Lower leg skin (tissue), 3 donors: ENCODE measurements at regions not wholly inside any gene's neighbourhood (a gene's known extent, or its start where the extent isn't known, plus 50 kb on each side); places are given as distances from the start of the nearest gene placed in this dataset.

ENCODE experiments used
- CTCF ChIP-seq, 3 donors: fragments of 450-650 bp; IDR thresholded peaks; one replicate each; pipeline ENCODE4 v1.5.1; 2016; ENCODE audit warnings: antibody characterized with exemption in 3 of 3, mild to moderate bottlenecking in 3 of 3, moderate library complexity in 2 of 3
- POLR2A ChIP-seq, 2 donors: fragments of 450-650 bp; IDR thresholded peaks; one replicate each; pipeline ENCODE4 v1.6.1; 2016 to 2017; ENCODE audit warnings: antibody characterized with exemption in 2 of 2, mild to moderate bottlenecking in 1 of 2, moderate library complexity in 1 of 2

GRCh38 chr4:26207631-26208030 is 113.2 kb upstream of the RBPJ start:
- TF ChIP-seq CTCF (IDR thresholded peaks at IDR 0.05) (no peak), POLR2A (IDR thresholded peaks at IDR 0.05) (no peak)
